Heart left ventricle (tissue), 16 donors: ENCODE measurements at regions not wholly inside any gene's neighbourhood (a gene's known extent, or its start where the extent isn't known, plus 50 kb on each side); places are given as distances from the start of the nearest gene placed in this dataset.

Source experiments
- ATAC-seq, 4 donors: fragments of 200-7000 bp; cut with Tn5 transposase; one replicate each; pipeline ENCODE4 v1.9.1; 2020 to 2022; ENCODE audit warnings: moderate library complexity in 4 of 4, mild to moderate bottlenecking in 3 of 4, moderate number of reproducible peaks in 1 of 4
- DNase-seq, 5 donors: peaks; one replicate each; pipeline ENCODE4 v3.0.0-alpha.2; 2020
- H3K27ac ChIP-seq, 12 donors: fragments of 200-600 bp; sonication (generic) in 4 of 12; one replicate each; pipeline versions ENCODE4 v1.5.0 to v1.8.0; 2016 to 2022; ENCODE audit warnings: mild to moderate bottlenecking in 2 of 12
- H3K27me3 ChIP-seq, 9 donors: fragments of 200-600 bp; sonication (generic) in 2 of 9; one replicate each; pipeline versions ENCODE4 v1.5.1 to v1.8.0; 2016 to 2022; ENCODE audit warnings: mild to moderate bottlenecking in 3 of 9
- H3K36me3 ChIP-seq, 9 donors: fragments of 200-600 bp; sonication (generic) in 2 of 9; one replicate each; pipeline versions ENCODE4 v1.5.0 to v1.8.0; 2018 to 2022; ENCODE audit warnings: mild to moderate bottlenecking in 2 of 9
- H3K4me1 ChIP-seq, 12 donors: fragments of 200-600 bp; sonication (generic) in 4 of 12; one replicate each; pipeline versions ENCODE4 v1.5.0 to v1.8.0; 2016 to 2022; ENCODE audit warnings: mild to moderate bottlenecking in 3 of 12
- H3K4me3 ChIP-seq, 12 donors: fragments of 200-600 bp; sonication (generic) in 4 of 12; one replicate each; pipeline versions ENCODE4 v1.5.0 to v1.8.0; 2017 to 2022; ENCODE audit warnings: mild to moderate bottlenecking in 9 of 12, moderate library complexity in 4 of 12
- H3K9me3 ChIP-seq, 12 donors: fragments of 200-600 bp; sonication (generic) in 4 of 12; one replicate each; pipeline versions ENCODE4 v1.5.0 to v1.8.0; 2016 to 2022; ENCODE audit warnings: mild to moderate bottlenecking in 1 of 12
- POLR2A ChIP-seq, 2 donors: fragments of 450-650 bp; IDR thresholded peaks; one replicate each; pipeline ENCODE4 v1.6.1; 2017; ENCODE audit warnings: antibody characterized with exemption in 2 of 2, mild to moderate bottlenecking in 2 of 2, moderate library complexity in 2 of 2
- WGBS, 4 donors: extraction: QIAGEN DNeasy Blood & Tissue Kit in 2 of 4; methylation state at CpG; one replicate each; pipeline versions ENCODE4 v1.1.5 to v1.1.7; 2013 to 2018; 5-methylcytosine and 5-hydroxymethylcytosine counted together
- intact Hi-C, 10 donors: fragments of 100-400 bp; cut with DNase I; formaldehyde crosslinking; loops; one replicate each; pipeline versions ENCODE4 v1.11.1 to v1.14.2; 2022
- TF ChIP-seq, protein P1 (sequence below), 12 donors: fragments of 200-600 bp; sonication (generic) in 4 of 12; IDR thresholded peaks; one replicate each; pipeline versions ENCODE4 v1.5.0 to v1.8.0; 2018 to 2022; ENCODE audit warnings: antibody characterized with exemption in 12 of 12, mild to moderate bottlenecking in 5 of 12
- donor health status: ischemic (EF 13 %, LVEDD 7.1; RV severe dilation, severe dysfunction).
- donor health status: healthy with polysubstance abuse.
- donor health status: DM: no; HTN: yes; CAD: no.
- donor health status: DM: no; HTN: no; CAD: no.
- donor health status: ischemic (EF 25% LVEDD 6.9; RV normal size, moderate dysfunction).
- donor health status: ischemic (EF 25% LVEDD 5.7; RV mildly dilated, moderate dysfunction).
- donor health status: healthy.
- donor health status: DM: yes; HTN: yes; CAD: no.
- donor health status: ischemic (EF 35%, LVEDD 5.7; RV mildly dilated, moderate dysfunction).
- donor health status: nonischemic (EF 11% LVEDD 7.7; RV severe dilation, severe dysfunction).
- donor health status: DM: yes; HTN: yes; CAD: no.
- donor health status: PGD.
- donor health status: ischemic (EF 29% LVEDD 5.4; RV normal size, mild dysfunction).
- donor health status: nonischemic (EF 23%, LVEDD 6.1; RV moderate dilation, normal function).

DNA sequence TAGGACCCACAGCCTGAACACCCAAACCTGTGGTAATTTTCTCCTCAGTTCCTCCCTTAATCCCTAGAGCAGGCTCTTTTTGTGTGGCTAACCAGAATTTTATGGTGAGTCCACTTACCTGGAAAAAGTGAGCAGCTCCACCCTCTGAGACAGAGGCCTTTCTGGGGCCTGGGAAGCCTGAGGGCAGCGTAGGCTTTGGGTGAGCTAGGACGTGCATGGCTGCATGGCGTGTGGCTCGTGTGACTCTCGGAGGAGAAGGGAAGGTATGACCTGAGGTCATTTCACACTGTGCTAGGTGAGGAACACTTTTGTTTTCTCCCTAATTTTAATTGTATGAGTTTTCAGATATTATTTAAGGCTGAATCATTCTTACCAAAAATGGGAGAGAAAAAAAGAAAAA, 73.5 kb upstream of the DYNAP start:
- no peaks in the 10 kb centered on the region for H3K9me3 ChIP-seq
- H3K36me3 ChIP-seq: no peaks in the 10 kb centered on the region
- no peak overlapping the region for H3K4me3 ChIP-seq
- intact Hi-C loops: no loop called here
- H3K27me3 ChIP-seq: no peaks in the 10 kb centered on the region
- DNase-seq: no peak
- TF ChIP-seq, protein P1, sequence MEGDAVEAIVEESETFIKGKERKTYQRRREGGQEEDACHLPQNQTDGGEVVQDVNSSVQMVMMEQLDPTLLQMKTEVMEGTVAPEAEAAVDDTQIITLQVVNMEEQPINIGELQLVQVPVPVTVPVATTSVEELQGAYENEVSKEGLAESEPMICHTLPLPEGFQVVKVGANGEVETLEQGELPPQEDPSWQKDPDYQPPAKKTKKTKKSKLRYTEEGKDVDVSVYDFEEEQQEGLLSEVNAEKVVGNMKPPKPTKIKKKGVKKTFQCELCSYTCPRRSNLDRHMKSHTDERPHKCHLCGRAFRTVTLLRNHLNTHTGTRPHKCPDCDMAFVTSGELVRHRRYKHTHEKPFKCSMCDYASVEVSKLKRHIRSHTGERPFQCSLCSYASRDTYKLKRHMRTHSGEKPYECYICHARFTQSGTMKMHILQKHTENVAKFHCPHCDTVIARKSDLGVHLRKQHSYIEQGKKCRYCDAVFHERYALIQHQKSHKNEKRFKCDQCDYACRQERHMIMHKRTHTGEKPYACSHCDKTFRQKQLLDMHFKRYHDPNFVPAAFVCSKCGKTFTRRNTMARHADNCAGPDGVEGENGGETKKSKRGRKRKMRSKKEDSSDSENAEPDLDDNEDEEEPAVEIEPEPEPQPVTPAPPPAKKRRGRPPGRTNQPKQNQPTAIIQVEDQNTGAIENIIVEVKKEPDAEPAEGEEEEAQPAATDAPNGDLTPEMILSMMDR (IDR thresholded peaks at IDR 0.05): no peak
- no peak for TF ChIP-seq POLR2A (IDR thresholded peaks at IDR 0.05)
- 85 to 91% (median 88%) methylated on average over 5 of the region's 5 CpGs for WGBS, 4 donors
- no peaks in the 10 kb centered on the region for H3K4me1 ChIP-seq
- no peak for ATAC-seq
- H3K27ac ChIP-seq: no peak overlapping the region

- WGBS, 4 donors: 78 to 87% (median 80%) methylated on average over 1 of the region's 1 CpG
- Histone ChIP-seq H3K4me3 (no peak overlapping the region), H3K36me3 (no peaks in the 10 kb centered on the region), H3K27ac (no peak overlapping the region), H3K9me3 (no peaks in the 10 kb centered on the region), H3K27me3 (no peaks in the 10 kb centered on the region), H3K4me1 (no peaks in the 10 kb centered on the region)
- DNase-seq: no peak
- intact Hi-C loops: no loop called here
- TF ChIP-seq POLR2A (IDR thresholded peaks at IDR 0.05): no peak
- no peak for ATAC-seq
These were observed 69.2 kb upstream of the DYNAP start for GRCh38 chr18:54521846-54522245.

DNA sequence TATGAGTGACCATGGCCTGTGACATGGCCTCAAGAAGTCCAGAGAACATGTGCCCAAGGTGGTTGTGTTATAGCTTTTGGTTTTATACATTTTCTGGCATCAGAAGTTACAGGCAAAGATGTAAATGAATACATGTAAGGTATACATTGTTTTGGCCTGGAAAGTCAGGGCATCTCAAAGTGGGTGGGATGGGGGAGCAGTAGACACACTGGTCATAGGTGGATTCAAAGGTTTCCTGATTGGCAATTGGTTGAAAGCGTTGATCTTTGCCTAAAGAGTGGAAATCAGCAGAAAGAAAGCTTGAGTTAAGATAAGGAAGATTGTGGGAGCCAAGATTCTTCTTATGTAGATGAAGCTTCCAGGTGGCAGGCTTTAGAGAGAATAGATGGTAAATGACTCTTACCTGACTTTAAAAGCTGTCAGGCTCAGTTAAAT, 62.1 kb upstream of the DYNAP start:
- Histone ChIP-seq H3K27me3 (peaks cover 0 to 7% (median 0%) of the 10 kb centered on the region in 9 donors), H3K9me3 (peaks cover 0 to 5% (median 0%) of the 10 kb centered on the region in 12 donors), H3K4me1 (no peaks in the 10 kb centered on the region), H3K4me3 (no peak overlapping the region), H3K27ac (no peak overlapping the region), H3K36me3 (no peaks in the 10 kb centered on the region)
- WGBS, 4 donors: 14 to 31% (median 29%) methylated on average over 1 of the region's 1 CpG
- ATAC-seq (no peak), DNase-seq (no peak)
- intact Hi-C loops: no loop called here
- TF ChIP-seq, protein P1 (IDR thresholded peaks at IDR 0.05): no peak
- TF ChIP-seq POLR2A (IDR thresholded peaks at IDR 0.05): no peak

GRCh38 chr18:54529444-54529843, 61.6 kb upstream of the DYNAP start:
- 32 to 53% (median 39%) methylated on average over 2 of the region's 2 CpGs for WGBS, 4 donors
- peaks cover 0 to 7% (median 0%) of the 10 kb centered on the region in 9 donors for H3K27me3 ChIP-seq
- no peaks in the 10 kb centered on the region for H3K36me3 ChIP-seq
- TF ChIP-seq, protein P1 (IDR thresholded peaks at IDR 0.05): no peak
- TF ChIP-seq POLR2A (IDR thresholded peaks at IDR 0.05): no peak
- ATAC-seq (no peak), DNase-seq (no peak)
- intact Hi-C loops: no loop called here
- H3K4me1 ChIP-seq: no peaks in the 10 kb centered on the region
- no peak overlapping the region for H3K4me3 ChIP-seq
- H3K9me3 ChIP-seq: peaks cover 0 to 7% (median 0%) of the 10 kb centered on the region in 12 donors
- H3K27ac ChIP-seq: no peak overlapping the region

GRCh38 chr18:54530285-54530684, 60.8 kb upstream of the DYNAP start:
- 33 to 47% (median 45%) methylated on average over 2 of the region's 2 CpGs for WGBS, 4 donors

More at GRCh38 chr18:54530285-54530684, 60.8 kb upstream of the DYNAP start:
- no peak for DNase-seq
- H3K27me3 ChIP-seq: peaks cover 0 to 7% (median 0%) of the 10 kb centered on the region in 9 donors
- H3K4me1 ChIP-seq: no peaks in the 10 kb centered on the region
- no peak overlapping the region for H3K27ac ChIP-seq
- peaks cover 0 to 7% (median 0%) of the 10 kb centered on the region in 12 donors for H3K9me3 ChIP-seq
- ATAC-seq: no peak
- TF ChIP-seq, protein P1 (IDR thresholded peaks at IDR 0.05): no peak
- no peak for TF ChIP-seq POLR2A (IDR thresholded peaks at IDR 0.05)
- H3K4me3 ChIP-seq: no peak overlapping the region
- H3K36me3 ChIP-seq: no peaks in the 10 kb centered on the region
- intact Hi-C loops: no loop called here
